ENCODE measurements at regions not wholly inside any gene's neighbourhood (a gene's known extent, or its start where the extent isn't known, plus 50 kb on each side); places are given as distances from the start of the nearest gene placed in this dataset.

DNA sequence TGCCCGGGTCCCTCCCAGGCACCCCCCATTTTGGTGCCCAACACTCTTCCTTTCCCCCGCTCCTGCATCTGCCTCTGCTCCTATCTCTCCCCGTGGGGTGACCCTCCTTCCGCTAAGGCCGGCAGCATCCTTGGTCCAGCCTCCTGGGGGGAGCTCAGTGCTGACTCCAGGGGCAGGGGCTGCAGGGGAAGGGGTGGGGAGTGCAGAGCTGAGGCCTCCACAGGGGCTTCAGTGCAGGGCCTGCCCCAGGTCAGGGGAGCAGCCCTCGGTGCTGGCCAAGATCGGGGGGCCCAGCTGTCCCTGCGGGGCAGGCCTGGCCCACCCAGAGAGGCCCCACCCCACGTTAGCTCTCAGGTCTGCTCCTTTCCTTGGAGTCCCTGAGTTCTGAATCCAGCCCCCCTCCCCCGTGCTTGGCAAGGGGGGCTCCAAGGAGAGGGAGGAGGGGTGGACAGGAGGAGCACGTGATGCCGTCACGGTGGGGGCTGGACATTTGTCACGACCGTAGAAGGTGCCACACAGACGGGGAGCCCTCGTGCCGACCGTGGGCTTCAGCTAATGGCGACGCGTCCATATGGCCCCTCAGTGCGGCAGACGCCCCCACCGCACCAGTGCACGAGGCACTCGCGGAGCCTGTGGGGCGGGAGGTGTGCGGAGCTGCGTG lies 63.5 kb upstream of the ADRA2C start:
- Histone ChIP-seq H3K9me3 (no peaks in the 10 kb centered on the region), H3K4me1 (peaks cover 8% of the 10 kb centered on the region), H3K4me3 (ENCODE audit: low read depth, low read length) (no peak overlapping the region), H3K36me3 (no peaks in the 10 kb centered on the region), H3K27me3 (no peaks in the 10 kb centered on the region)
- DNase-seq: peak; percentile 6
- TF ChIP-seq, protein P1, sequence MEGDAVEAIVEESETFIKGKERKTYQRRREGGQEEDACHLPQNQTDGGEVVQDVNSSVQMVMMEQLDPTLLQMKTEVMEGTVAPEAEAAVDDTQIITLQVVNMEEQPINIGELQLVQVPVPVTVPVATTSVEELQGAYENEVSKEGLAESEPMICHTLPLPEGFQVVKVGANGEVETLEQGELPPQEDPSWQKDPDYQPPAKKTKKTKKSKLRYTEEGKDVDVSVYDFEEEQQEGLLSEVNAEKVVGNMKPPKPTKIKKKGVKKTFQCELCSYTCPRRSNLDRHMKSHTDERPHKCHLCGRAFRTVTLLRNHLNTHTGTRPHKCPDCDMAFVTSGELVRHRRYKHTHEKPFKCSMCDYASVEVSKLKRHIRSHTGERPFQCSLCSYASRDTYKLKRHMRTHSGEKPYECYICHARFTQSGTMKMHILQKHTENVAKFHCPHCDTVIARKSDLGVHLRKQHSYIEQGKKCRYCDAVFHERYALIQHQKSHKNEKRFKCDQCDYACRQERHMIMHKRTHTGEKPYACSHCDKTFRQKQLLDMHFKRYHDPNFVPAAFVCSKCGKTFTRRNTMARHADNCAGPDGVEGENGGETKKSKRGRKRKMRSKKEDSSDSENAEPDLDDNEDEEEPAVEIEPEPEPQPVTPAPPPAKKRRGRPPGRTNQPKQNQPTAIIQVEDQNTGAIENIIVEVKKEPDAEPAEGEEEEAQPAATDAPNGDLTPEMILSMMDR (IDR thresholded peaks at IDR 0.05; ENCODE audit: low read depth, low read length): no peak

DNA sequence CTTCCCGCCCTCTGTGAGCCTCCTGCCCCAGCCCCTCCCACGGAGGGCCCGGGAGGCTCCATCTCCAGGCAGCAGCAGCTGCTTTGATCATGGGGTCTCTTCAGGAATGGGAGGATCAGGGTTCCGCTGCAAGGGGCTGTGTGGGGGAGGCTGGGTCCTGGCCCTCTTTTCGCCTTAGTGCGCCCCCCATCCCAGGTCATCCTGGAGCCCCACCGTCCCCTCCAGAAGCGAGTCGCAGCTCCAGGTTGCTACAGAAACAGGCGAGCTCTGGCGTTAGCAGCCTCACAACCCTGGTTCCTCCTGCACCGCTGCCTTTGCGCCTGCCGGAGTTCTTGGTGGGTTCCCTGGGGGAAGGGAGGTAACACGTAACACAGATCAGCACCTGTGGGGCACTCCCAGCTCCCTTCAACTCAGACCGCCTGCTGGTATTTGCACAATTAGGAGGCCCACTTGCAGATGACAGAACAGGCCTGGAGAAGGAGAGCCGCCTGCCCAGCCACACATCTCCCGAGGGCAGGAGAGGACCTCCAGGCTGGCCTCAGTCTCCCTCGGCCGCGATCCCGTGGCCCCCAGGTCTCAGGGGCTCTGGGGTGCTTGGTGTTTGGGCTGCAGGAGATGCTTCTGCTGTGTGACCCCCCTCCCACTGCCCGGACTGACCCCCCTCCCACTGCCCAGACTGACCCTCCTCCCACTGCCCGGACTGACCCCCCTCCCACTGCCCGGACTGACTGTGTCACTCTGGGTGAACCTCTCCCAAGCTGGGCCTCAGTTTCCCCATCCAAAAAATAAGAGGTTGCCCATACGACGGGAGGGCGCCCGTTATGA lies 64.2 kb upstream of the ADRA2C start:
- Histone ChIP-seq H3K9me3 (peaks cover 4% of the 10 kb centered on the region), H3K4me3 (ENCODE audit: low read depth, low read length) (no peak overlapping the region), H3K36me3 (no peaks in the 10 kb centered on the region), H3K27me3 (no peaks in the 10 kb centered on the region), H3K4me1 (peaks cover under 1% of the 10 kb centered on the region)
- peak; percentile 9 for DNase-seq
- TF ChIP-seq, protein P1 (IDR thresholded peaks at IDR 0.05; ENCODE audit: low read depth, low read length): no peak

DNA sequence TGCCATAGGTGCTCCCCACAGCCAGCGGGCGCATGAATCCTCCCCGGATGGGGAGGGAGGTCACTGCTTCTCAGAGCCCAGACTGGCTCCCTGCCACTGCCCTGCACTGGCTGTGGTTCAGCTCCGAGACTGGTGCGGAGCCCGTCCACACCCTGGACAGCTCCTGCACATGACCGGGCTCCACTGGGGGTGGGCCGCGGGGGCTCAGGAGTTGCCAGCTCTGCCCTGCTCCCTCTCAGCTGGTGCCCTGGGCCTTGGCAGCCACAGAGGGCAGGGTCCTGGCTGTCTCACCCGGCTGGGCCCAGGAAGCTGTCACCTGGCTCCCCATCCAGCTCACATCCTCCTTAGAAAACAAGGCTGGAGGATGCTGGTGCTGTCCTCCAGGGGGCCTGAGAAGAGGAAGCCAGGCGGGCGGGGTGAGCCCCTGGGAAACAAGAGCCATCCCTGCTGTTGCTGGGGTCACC lies 64.9 kb upstream of the ADRA2C start:
- Histone ChIP-seq H3K4me1 (no peaks in the 10 kb centered on the region; the same call in 1 of the 2 replicates), H3K27me3 (no peaks in the 10 kb centered on the region), H3K9me3 (peaks cover 5% of the 10 kb centered on the region), H3K36me3 (no peaks in the 10 kb centered on the region), H3K4me3 (ENCODE audit: low read depth, low read length) (no peak overlapping the region)
- TF ChIP-seq, protein P1 (IDR thresholded peaks at IDR 0.05; ENCODE audit: low read depth, low read length): no peak
- DNase-seq: no peak

GRCh38 chr4:3700736-3701135 lies 65.4 kb upstream of the ADRA2C start:
- TF ChIP-seq, protein P1 (IDR thresholded peaks at IDR 0.05; ENCODE audit: low read depth, low read length): no peak
- no peak for DNase-seq
- Histone ChIP-seq H3K9me3 (peaks cover 5% of the 10 kb centered on the region), H3K36me3 (no peaks in the 10 kb centered on the region), H3K4me1 (no peaks in the 10 kb centered on the region; the same call in 1 of the 2 replicates), H3K27me3 (no peaks in the 10 kb centered on the region), H3K4me3 (ENCODE audit: low read depth, low read length) (no peak overlapping the region)

DNA sequence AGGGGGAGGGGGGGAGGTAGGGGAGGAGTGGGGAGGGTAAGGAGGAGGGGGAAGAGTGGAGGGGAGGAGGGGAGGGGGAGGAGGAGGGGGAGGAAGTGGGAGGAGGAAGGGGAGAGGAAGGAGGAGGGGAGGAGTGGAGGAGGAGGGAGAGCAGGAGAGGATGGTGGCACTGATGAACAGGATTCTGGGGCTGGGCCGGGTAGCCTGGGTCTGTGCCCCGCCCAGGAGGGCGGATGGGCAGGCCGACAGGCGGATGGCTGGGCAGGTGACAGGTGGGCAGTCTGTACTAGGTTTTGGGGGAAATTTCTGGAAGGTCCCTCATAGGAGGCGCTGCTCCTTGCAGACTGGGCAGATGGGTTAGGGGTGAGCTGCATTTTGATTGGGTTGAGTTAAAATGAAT lies 66.0 kb upstream of the ADRA2C start:
- Histone ChIP-seq H3K4me3 (ENCODE audit: low read depth, low read length) (no peak overlapping the region), H3K27me3 (no peaks in the 10 kb centered on the region), H3K36me3 (no peaks in the 10 kb centered on the region), H3K9me3 (peaks cover 5% of the 10 kb centered on the region), H3K4me1 (no peaks in the 10 kb centered on the region; the same call in 1 of the 2 replicates)
- peak; percentile 1 for DNase-seq
- TF ChIP-seq, protein P1 (IDR thresholded peaks at IDR 0.05; ENCODE audit: low read depth, low read length): no peak

DNA sequence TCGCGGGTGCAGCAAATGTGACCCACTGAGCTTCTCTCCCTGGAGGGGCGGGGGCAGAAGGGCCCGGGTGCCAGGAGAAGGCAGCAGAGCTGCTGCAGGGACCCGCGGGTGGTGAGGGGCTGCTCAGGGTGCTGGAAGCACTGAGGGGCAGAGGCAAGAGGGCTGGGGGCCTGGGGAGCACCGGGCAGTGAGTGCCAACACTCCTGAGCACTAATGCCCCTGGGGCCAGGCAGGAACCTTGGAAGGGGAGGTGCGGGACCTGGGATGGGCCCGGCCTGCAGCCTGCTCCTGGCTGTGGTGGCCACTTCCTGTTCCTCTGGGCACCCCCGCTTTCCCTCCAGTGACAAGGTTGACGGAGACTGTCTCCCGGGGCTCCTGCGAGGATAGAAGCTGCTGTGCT lies 66.5 kb upstream of the ADRA2C start:
- no peaks in the 10 kb centered on the region; the same call in 1 of the 2 replicates for H3K4me1 ChIP-seq
- no peaks in the 10 kb centered on the region for H3K36me3 ChIP-seq
- H3K9me3 ChIP-seq: peaks cover 5% of the 10 kb centered on the region
- peak; percentile 3 for DNase-seq
- no peak overlapping the region for H3K4me3 ChIP-seq (ENCODE audit: low read depth, low read length)
- TF ChIP-seq, protein P1 (IDR thresholded peaks at IDR 0.05; ENCODE audit: low read depth, low read length): no peak
- no peaks in the 10 kb centered on the region for H3K27me3 ChIP-seq
